Body of pancreas (tissue), 4 donors: ENCODE measurements at regions not wholly inside any gene's neighbourhood (a gene's known extent, or its start where the extent isn't known, plus 50 kb on each side); places are given as distances from the start of the nearest gene placed in this dataset.
A peak's percentile ranks its signal among the peaks of the same experiment; 100 is the strongest.

ENCODE experiments used
- ATAC-seq: fragments of 150-250 bp; one replicate; pipeline ENCODE4 v1.9.1; 2016
- DNase-seq, 4 donors: peaks; one replicate each; pipeline ENCODE4 v3.0.0-alpha.2; 2019
- H3K27ac ChIP-seq, 4 donors: fragments of 200-600 bp; sonication (generic); 1 replicate in 3 of 4; 2 replicates in 1 of 4; pipeline versions ENCODE4 v1.5.1 to v1.6.1; 2016 to 2019; ENCODE audit warnings: mild to moderate bottlenecking in 1 of 4, mixed read lengths in 1 of 4, moderate library complexity in 1 of 4
- H3K27me3 ChIP-seq, 2 donors: fragments of 200-600 bp; sonication (generic); one replicate each; pipeline ENCODE4 v1.6.0; 2016; ENCODE audit warnings: mild to moderate bottlenecking in 1 of 2
- H3K36me3 ChIP-seq, 2 donors: fragments of 200-600 bp; sonication (generic); replicated peaks in 1 of 2; 2 replicates each; pipeline ENCODE4 v1.5.1; 2016; ENCODE audit warnings: low read depth in 2 of 2; ENCODE audit not compliant: insufficient read depth in 1 of 2
- H3K4me1 ChIP-seq: fragments of 200-600 bp; sonication (generic); one replicate; pipeline ENCODE4 v1.6.0; 2016
- H3K4me3 ChIP-seq, 2 donors: fragments of 200-600 bp; sonication (generic); 1 replicate in 1 of 2; 2 replicates in 1 of 2; pipeline ENCODE4 v1.5.1; 2016 to 2019
- H3K9me3 ChIP-seq, 3 donors: fragments of 200-600 bp; sonication (generic); 1 replicate in 2 of 3; 2 replicates in 1 of 3; pipeline ENCODE4 v1.5.1; 2016
- POLR2A ChIP-seq, 3 donors: fragments of 450-650 bp; IDR thresholded peaks; one replicate each; pipeline ENCODE4 v1.6.1; 2016; ENCODE audit warnings: antibody characterized with exemption in 3 of 3, mild to moderate bottlenecking in 2 of 3
- WGBS, 2 donors: methylation state at CpG; one replicate each; pipeline ENCODE4 v1.1.5; 2017; 5-methylcytosine and 5-hydroxymethylcytosine counted together
- intact Hi-C: fragments of 100-400 bp; cut with DNase I; formaldehyde crosslinking; loops from one replicate; pipeline ENCODE4 v1.15.1; 2023
- TF ChIP-seq, protein P1 (sequence below), 7 experiments: fragments of 450-650 bp in 4 of 7; fragments of 200-600 bp in 3 of 7; sonication (generic) in 3 of 7; IDR thresholded peaks; one replicate each; pipeline ENCODE4 v1.5.1; 2016 to 2019; ENCODE audit warnings: antibody characterized with exemption in 7 of 7

DNA sequence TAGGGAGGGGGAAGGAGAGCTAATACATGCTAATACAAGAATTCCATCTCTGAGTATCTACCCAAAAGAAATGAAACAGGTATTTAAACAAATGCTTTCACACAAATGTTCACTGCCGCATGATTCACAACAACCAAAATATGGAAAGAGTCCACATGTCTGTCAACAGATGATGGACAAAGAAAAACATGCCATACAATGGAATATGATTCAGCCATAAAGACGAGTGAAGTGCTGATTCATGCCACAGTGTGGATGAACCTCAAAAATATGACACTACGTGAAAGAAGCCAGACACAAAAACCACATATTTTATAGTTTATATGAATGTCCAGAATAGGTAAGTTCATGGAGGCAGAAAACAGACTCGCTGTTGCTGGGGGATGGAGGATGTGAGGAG, 321.4 kb downstream of the FOXL1 start:
- ATAC-seq (no peak), DNase-seq (no peak)
- H3K4me1 ChIP-seq: no peaks in the 10 kb centered on the region
- no peaks in the 10 kb centered on the region for H3K36me3 ChIP-seq
- no peak overlapping the region for H3K27ac ChIP-seq
- no peaks in the 10 kb centered on the region for H3K27me3 ChIP-seq
- TF ChIP-seq, protein P1, sequence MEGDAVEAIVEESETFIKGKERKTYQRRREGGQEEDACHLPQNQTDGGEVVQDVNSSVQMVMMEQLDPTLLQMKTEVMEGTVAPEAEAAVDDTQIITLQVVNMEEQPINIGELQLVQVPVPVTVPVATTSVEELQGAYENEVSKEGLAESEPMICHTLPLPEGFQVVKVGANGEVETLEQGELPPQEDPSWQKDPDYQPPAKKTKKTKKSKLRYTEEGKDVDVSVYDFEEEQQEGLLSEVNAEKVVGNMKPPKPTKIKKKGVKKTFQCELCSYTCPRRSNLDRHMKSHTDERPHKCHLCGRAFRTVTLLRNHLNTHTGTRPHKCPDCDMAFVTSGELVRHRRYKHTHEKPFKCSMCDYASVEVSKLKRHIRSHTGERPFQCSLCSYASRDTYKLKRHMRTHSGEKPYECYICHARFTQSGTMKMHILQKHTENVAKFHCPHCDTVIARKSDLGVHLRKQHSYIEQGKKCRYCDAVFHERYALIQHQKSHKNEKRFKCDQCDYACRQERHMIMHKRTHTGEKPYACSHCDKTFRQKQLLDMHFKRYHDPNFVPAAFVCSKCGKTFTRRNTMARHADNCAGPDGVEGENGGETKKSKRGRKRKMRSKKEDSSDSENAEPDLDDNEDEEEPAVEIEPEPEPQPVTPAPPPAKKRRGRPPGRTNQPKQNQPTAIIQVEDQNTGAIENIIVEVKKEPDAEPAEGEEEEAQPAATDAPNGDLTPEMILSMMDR (IDR thresholded peaks at IDR 0.05): no peak
- no peak for TF ChIP-seq POLR2A (IDR thresholded peaks at IDR 0.05)
- WGBS, 2 donors: 74% methylated on average over 4 of the region's 4 CpGs
- intact Hi-C loops: no loop called here
- no peaks in the 10 kb centered on the region for H3K9me3 ChIP-seq
- H3K4me3 ChIP-seq: no peak overlapping the region

DNA sequence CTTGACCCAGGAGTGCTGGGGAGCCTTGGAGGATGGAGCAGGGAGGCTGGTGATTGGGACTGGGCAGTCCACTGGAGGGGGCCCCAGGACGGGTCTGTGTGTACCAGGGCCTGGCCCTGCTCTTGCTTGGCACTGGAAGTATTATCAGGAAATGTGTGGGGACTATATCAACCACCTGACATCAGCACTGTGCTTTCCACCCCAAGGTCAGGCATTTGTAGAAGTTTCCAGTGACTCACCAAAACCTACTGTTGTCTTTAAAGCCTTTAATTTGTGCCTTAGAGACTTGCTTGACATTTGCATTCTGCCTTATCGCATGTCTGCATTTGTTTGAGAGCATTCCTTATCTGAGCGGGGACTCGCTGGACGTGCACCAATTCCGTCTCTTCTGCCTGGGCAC, 323.1 kb downstream of the FOXL1 start:
- DNase-seq: peak in 3 of 4 donors; percentile 16 to 43 (median 40)
- Histone ChIP-seq H3K4me1 (no peaks in the 10 kb centered on the region), H3K4me3 (no peak overlapping the region), H3K36me3 (no peaks in the 10 kb centered on the region), H3K9me3 (no peaks in the 10 kb centered on the region), H3K27ac (no peak overlapping the region), H3K27me3 (no peaks in the 10 kb centered on the region)
- TF ChIP-seq, protein P1 (IDR thresholded peaks at IDR 0.05): no peak
- no peak for TF ChIP-seq POLR2A (IDR thresholded peaks at IDR 0.05)
- WGBS, 2 donors: 13 to 20% methylated on average over 6 of the region's 6 CpGs
- intact Hi-C loops: no loop called here
- peak; percentile 21 for ATAC-seq

DNA sequence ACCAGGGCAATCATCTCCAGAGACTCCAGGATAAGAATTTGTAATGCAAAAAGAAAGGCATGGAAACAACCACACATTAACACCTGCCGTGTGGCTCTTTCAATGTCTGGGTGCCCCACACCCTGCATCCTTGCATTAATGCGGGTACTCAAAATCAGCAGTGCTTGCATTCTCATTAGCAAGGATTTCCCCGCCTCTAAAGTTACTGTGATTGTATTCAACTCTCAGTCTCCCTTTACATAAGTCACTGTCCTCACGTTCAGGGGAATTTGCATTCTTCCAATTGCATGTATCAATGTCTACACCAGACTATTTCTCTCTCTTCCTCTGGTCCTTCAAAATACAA, 324.3 kb downstream of the FOXL1 start:
- H3K36me3 ChIP-seq: no peaks in the 10 kb centered on the region
- no peaks in the 10 kb centered on the region for H3K4me1 ChIP-seq
- no peak overlapping the region for H3K4me3 ChIP-seq
- intact Hi-C loops: no loop called here
- no peaks in the 10 kb centered on the region for H3K9me3 ChIP-seq
- no peak for ATAC-seq
- no peak overlapping the region for H3K27ac ChIP-seq
- no peaks in the 10 kb centered on the region for H3K27me3 ChIP-seq
- DNase-seq: no peak
- TF ChIP-seq POLR2A (IDR thresholded peaks at IDR 0.05): no peak
- TF ChIP-seq, protein P1 (IDR thresholded peaks at IDR 0.05): no peak
- whole genome bisulfite sequencing, 2 donors: 75 to 78% methylated on average over 4 of the region's 4 CpGs

DNA sequence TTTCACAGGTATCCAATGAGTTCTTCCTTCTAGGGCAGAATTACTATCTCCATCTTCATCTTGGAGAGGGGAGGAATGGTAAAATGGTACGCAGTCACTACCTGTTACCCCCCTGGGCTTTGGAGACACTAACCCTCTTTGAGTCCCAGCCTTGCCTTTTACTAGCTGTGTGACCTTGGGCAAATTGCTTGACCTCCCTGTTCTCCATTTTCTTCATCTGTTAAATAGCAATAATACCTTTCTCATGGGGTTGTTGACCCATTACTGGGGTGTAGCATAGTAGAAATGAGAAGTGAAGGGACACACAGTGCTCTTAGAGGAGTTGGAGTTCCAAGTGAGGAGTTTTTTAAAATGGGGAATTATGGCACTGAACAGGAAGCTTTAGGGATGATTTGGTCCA, 324.7 kb downstream of the FOXL1 start:
- ATAC-seq: no peak
- H3K9me3 ChIP-seq: no peaks in the 10 kb centered on the region
- intact Hi-C loops: no loop called here
- H3K4me3 ChIP-seq: no peak overlapping the region
- no peak overlapping the region for H3K27ac ChIP-seq
- H3K27me3 ChIP-seq: no peaks in the 10 kb centered on the region
- 84 to 94% methylated on average over 1 of the region's 1 CpG for WGBS, 2 donors
- no peak for DNase-seq
- no peaks in the 10 kb centered on the region for H3K36me3 ChIP-seq
- no peaks in the 10 kb centered on the region for H3K4me1 ChIP-seq
- no peak for TF ChIP-seq POLR2A (IDR thresholded peaks at IDR 0.05)
- TF ChIP-seq, protein P1 (IDR thresholded peaks at IDR 0.05): no peak

DNA sequence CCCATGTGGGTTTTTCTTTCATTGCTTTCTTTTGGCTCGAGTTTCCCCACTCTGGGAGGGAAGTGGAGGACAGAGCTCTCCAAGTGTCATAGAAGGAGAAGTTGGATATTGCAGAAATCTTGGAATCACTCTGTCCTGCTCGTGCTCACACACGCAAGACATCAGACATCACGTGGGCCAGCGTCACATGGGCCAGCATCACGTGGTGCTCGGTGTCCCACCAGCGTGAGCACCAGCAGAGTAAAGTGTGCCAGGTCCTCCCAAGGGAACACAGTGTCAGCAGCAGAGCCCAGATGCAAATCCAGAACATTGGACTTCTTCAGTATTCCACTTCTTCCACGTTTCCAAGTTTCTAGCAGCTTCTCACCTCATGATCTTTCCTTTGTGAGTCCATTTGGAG, 327.0 kb downstream of the FOXL1 start:
- no peaks in the 10 kb centered on the region for H3K27me3 ChIP-seq
- no peak overlapping the region for H3K27ac ChIP-seq
- H3K9me3 ChIP-seq: no peaks in the 10 kb centered on the region
- DNase-seq: no peak
- H3K4me1 ChIP-seq: no peaks in the 10 kb centered on the region
- TF ChIP-seq, protein P1 (IDR thresholded peaks at IDR 0.05): no peak
- no peak for TF ChIP-seq POLR2A (IDR thresholded peaks at IDR 0.05)
- H3K36me3 ChIP-seq: no peaks in the 10 kb centered on the region
- H3K4me3 ChIP-seq: no peak overlapping the region
- no peak for ATAC-seq
- intact Hi-C loops: no loop called here
- WGBS, 2 donors: 59 to 72% methylated on average over 9 of the region's 9 CpGs
